ENCODE measurements at regions not wholly inside any gene's neighbourhood (a gene's known extent, or its start where the extent isn't known, plus 50 kb on each side); places are given as distances from the start of the nearest gene placed in this dataset.

- DNase-seq (ENCODE audit: low spot score) = no peak
Observed at GRCh38 chr11:70703141-70704064, 305.1 kb downstream of the CTTN start.

- no peak for DNase-seq (ENCODE audit: low spot score)
Observed at GRCh38 chr11:70705097-70705496, 306.8 kb downstream of the CTTN start.

DNA sequence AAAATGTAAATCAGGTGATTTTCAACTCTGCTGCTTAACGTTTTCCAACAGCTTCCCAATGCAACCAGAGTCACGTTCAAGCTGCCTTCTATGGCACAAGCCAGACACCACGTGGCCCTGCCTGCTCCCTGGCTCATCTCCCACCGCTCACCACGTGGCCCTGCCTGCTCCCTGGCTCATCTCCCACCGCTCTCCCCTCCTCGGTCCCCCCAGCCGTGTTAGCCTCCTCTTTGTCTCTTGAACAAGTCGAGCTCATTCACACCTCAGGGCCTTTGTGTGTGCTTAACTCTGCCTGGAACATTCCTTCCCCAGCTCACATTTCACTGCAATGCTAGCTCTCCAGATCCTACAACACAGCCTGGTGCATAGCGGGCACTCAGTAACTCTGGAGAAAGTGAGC is 307.6 kb downstream of the CTTN start:
- DNase-seq (ENCODE audit: low spot score) = no peak

DNA sequence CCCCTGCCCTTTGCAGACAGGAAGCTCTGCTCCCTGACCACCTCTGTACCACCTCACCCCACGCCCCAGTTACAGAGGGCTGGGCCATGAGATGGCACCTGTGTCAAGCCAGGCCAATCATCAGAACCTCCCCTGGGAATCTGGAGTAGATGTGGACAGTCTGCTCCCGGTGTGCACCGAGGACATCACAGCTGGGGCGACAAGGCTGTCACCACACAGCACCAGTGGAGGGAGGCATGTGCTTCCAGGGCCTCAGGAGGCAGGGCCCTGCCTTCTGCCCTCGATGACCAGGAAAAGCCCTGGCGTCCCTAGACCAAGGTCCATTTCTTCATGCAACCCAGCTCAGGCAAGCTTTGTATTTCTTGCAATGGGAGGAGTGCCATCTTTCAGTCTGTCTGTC is 309.5 kb downstream of the CTTN start:
- no peak for DNase-seq (ENCODE audit: low spot score)

DNA sequence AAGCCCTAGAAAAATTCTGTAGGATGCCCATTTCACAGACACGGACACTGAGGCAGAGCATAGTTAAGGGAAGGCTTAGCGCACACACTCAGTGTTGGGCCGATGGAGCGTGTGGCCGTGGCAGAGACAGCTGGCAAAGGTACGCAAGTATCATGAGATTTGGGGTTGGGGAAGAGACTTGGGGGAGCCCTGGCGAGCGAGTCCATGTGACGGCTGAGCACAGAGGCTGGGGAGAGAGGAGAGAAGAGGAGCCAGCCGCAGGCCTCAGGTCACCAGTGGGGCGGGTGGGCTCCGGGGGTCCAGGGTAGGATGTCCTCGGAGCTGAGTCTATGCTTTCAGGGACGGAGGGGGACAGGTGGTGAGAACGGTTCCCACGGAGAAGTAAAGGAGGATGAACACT is 311.3 kb downstream of the CTTN start:
- no peak for DNase-seq (ENCODE audit: low spot score)

- DNase-seq (ENCODE audit: low spot score) = no peak
Observed at GRCh38 chr11:70710192-70710591, 311.9 kb downstream of the CTTN start.

GRCh38 chr11:70710601-70711000 is 312.3 kb downstream of the CTTN start:
- DNase-seq (ENCODE audit: low spot score) = no peak

DNA sequence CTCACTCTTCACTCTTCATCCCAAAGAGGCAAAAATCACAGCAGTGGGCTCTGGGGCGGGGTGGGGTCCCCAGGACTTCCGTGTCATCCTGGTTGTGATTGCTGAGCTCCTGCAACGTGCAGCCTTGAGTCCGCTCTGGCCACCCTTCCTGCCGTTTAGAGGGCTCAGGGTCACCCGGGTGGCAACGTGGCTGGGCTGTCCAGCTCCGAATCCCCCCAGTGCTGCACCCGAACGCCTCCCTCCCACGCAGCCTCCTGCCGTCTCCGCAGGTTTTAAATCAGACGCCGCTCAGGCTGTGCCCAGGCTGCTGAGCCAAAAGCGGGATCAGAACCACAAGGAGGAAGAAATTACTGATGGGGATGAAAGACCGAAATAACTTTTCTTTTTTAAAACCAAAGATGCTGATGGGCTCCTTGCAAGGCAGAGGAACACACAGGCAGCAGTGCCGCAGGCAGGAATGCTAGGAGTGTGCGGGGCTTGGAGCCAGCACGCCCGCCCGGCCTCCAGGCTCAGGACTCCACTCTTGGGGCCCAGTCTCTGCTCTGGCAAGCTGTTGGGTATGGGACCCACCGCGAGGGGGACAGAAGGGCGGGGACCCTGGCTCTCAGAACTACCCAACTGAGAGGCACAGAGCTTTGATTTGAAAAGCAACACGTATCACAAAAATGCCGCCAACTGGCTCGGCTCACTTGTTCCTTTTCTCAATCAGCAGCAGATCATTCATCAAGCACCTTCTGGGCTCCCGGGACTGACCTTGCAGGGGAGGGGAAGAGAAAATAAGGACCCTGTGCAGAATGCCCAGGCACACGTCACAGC is 313.0 kb downstream of the CTTN start:
- DNase-seq (ENCODE audit: low spot score) = no peak

DNA sequence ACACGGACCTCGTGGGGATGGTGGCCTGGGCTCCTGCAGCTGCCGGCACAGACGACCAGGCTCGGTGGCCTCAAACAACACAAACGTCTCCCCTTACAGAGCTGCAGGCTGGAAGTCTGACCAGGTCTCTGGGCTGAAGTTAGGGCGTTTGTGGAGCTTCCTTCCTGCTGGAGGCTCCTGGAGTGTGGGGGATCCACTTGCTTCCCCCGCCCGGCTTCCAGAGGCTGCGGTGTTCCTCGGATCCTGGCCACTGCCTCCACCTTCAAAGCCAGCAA is 313.5 kb downstream of the CTTN start:
- no peak for DNase-seq (ENCODE audit: low spot score)

DNA sequence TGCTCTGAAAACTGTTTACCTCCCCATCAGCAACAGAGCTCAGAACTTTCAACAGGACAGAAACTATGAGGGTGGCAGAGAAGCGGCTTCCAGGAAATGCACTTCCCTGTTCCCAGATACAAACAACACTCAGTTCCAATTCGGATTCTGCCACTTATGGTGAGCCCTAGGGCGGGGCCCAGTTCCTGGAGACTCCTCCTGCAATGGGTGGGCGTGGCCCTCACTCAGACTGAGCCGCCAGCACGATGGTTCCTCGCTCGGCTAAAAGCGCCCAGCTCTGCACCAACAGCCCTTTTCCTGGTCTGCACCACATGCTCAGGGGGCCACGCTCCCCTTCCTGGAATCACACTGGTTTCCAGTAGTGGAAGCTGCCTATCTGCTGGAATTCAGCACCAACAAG is 314.1 kb downstream of the CTTN start:
- no peak for DNase-seq (ENCODE audit: low spot score)

GRCh38 chr11:70713086-70713835 is 314.9 kb downstream of the CTTN start:
- DNase-seq (ENCODE audit: low spot score) = no peak

DNA sequence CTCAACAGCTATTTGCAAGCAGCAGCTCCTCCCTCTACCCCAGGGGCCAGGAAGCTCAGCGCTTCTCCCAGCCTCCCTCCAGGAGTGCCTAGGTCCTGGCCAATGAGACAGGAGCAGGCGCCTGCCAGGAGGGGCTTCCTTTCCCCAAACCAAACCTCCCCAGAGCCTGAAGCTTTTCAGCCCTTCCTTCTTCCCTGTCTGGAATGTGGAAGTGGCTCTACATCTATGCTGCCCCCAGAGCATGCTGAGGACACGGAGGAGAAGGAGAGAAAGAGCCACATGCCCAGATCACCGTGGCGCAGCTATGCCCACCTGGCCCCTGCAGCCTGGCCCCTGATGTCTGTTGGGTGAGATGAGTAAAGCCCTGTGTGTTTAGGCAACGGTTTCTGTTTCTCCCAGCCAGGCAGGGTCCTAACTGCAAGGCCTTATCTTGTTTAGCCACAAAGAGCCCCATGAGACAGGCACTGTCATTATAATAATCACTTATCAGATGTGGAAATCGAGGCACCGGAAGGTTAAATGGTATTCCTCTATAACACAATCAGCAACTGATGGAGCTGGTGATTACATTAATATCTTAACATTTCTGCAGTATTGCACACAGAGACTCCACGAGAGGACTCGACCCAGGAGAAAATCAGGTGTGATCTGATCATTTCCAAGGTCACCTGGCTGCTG is 315.8 kb downstream of the CTTN start:
- no peak for DNase-seq (ENCODE audit: low spot score)

DNA sequence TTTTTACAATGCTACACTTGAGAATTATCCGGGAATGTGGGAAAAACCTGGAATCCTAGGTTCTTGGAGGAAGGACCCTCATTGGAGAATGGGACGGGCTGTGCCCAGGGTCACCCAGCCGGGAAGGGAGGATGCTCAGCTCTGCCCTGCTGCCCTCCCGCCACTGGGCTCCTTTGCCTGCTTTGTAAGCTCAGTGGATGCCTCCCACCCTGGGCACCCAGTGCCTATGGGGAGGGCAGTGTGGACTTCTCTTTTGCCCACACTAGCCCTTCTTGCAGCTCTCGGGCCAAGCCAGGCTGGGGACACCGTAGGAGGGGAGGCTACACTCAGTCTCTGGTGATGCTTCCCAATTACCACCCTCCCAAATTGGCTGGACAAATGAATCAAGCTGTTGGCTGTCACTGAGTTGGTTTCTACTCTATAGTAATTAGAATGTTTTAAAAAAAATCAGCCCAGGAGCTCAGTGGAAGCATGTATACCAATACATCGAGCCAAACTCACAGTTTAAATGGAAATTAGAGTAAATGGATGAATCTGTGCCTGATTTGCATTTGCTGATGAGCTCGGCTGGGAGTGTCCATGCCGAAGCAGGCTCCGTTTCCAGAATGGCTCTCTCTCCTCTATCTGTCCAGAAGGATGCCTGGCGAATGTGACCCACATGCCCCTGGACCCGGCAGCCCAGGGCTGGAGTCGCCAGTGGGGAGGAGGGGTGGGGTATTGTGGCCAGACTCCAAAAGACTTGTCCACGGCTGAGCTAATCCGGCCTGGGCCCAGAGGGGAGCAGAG is 317.0 kb downstream of the CTTN start:
- no peak for DNase-seq (ENCODE audit: low spot score)

GRCh38 chr11:70716216-70716615 is 317.9 kb downstream of the CTTN start:
- DNase-seq (ENCODE audit: low spot score) = no peak

DNA sequence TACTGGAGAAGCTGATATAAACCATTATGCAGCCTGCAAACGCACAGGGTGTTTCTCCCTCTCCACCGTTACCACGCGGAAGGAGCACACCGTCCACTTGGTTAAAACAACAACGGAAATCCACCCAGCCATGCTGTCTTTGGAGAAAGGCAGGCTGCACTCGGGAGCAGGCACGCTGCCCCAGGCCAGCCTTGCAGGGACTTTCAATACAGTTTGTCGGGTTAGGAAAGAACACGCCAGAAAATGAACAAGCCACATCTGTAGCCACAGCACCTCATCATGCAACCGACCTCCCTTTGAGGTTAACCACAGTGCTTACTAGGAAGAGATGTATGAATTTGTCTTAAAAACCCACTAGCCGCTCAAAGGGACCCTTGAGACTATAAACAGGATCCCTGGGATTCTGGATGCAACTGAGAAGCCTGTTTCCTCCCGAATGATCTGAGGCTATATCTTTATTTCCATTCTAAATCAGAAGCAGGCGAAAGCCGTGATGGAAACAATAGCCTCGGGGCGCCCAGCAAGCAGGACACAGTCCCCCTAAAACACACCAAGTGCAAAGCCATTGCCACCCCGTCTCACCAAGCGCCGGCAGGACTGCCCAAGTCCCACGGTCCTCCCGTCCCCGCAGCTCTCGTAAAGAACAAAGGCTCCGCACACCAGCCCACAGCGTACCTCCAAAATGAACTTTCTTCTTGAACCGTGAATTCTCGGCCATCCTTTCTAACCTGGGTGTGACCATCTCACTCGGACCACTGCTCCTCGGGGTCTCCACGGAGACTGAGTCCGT is 318.9 kb downstream of the CTTN start:
- DNase-seq (ENCODE audit: low spot score) = no peak

- no peak for DNase-seq (ENCODE audit: low spot score)
Observed at GRCh38 chr11:70717936-70718595, 319.7 kb downstream of the CTTN start.

DNA sequence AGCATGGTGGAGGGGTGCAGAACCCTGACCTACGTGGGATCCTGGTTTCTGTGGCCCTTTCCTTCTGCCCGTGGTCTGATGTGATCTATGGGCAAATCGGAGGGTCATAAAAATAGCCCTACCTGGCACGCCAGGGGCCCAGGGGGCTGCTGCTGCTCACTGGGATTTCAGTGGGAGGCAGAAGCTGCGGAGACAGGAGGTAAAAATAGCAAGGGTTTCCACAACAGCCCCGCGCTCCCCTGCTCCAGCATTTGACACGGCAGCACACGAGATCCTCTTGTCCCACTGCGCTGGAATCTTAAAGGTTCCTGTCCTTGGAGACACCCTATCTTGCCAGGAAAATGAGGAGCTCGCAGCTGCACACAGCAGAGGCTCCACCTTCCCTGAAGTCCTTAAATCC is 321.2 kb downstream of the CTTN start:
- no peak for DNase-seq (ENCODE audit: low spot score)

GRCh38 chr11:70720281-70720680 is 322.0 kb downstream of the CTTN start:
- DNase-seq (ENCODE audit: low spot score) = no peak

GRCh38 chr11:70721006-70721405 is 322.7 kb downstream of the CTTN start:
- no peak for DNase-seq (ENCODE audit: low spot score)

GRCh38 chr11:70725278-70725677 is 326.9 kb downstream of the CTTN start:
- DNase-seq (ENCODE audit: low spot score) = no peak

Data from CD4-positive, alpha-beta T cell treated with Interleukin-6 at 100 ng/mL for 8 hours (primary cell).